Keratinocyte (primary cell): ENCODE measurements at regions not wholly inside any gene's neighbourhood (a gene's known extent, or its start where the extent isn't known, plus 50 kb on each side); places are given as distances from the start of the nearest gene placed in this dataset.

Experiments used
- CTCF ChIP-seq, 3 experiments: IDR thresholded peaks in 1 of 3; conservative IDR thresholded peaks in 1 of 3; optimal IDR thresholded peaks in 1 of 3; 2 replicates in 2 of 3; 3 replicates in 1 of 3; pipeline versions ENCODE3 to v1.5.1; 2011; ENCODE audit warnings: low read length in 3 of 3, mild to moderate bottlenecking in 3 of 3, moderate library complexity in 2 of 3, control low read depth in 1 of 3, inconsistent platforms in 1 of 3; ENCODE audit not compliant: insufficient read depth in 2 of 3; ENCODE audit errors: extremely low read depth in 1 of 3
- EZH2 ChIP-seq: IDR thresholded peaks from one replicate; pipeline ENCODE4 v1.6.1; 2012; ENCODE audit warnings: inconsistent platforms, mild to moderate bottlenecking, low read length, moderate library complexity

GRCh38 chr2:207284556-207285472 lies 119.1 kb upstream of the KLF7 start:
- TF ChIP-seq CTCF (optimal IDR thresholded peaks at IDR 0.05 in 1 of 3, IDR thresholded peaks at IDR 0.05 in 1 of 3, conservative IDR thresholded peaks at IDR 0.05 in 1 of 3; ENCODE audit: extremely low read depth in 1 of 3, insufficient read depth in 2 of 3, low read length in 3 of 3) (no peak), EZH2 (no peak)
